ENCODE measurements at regions not wholly inside any gene's neighbourhood (a gene's known extent, or its start where the extent isn't known, plus 50 kb on each side); places are given as distances from the start of the nearest gene placed in this dataset.
"Not testable (repeated sequence)": the region's sequence is repeated elsewhere in the genome, so short reads cannot be mapped to it uniquely, and the experiment has no call there.

DNA sequence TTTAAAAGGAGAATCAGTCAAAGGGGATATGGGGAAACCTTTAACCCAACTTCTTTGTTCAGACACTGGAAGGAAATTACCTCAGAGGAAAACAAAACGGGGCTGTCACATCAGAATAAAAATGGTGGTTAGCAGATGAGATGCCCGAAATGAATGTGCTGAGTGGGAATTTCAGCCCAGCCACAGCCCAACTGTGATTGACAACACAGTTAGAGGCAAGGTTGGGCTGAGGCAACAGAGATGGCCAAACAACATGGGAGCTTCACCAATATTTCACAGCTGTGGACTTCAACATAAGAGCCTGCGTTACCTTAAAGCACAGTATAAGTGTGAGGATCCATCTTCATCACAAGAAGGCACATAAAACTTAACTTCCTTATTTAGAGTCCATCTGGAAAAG is 133.5 kb upstream of the PTPRZ1 start:
- Histone ChIP-seq H3K27me3 (ENCODE audit: insufficient read depth, poor library complexity, severe bottlenecking) (no peaks in the 10 kb centered on the region), H3K4me3 (replicated peaks; ENCODE audit: insufficient read depth, low read length) (no peak overlapping the region), H3K27ac (replicated peaks) (no peak overlapping the region)
- DNase-seq (ENCODE audit: low read depth in 1 of 2, low spot score in 1 of 2), result no peak
- no peak for TF ChIP-seq SPI1 (IDR thresholded peaks at IDR 0.05; ENCODE audit: borderline replicate concordance, low read depth)
- TF ChIP-seq, protein P1, sequence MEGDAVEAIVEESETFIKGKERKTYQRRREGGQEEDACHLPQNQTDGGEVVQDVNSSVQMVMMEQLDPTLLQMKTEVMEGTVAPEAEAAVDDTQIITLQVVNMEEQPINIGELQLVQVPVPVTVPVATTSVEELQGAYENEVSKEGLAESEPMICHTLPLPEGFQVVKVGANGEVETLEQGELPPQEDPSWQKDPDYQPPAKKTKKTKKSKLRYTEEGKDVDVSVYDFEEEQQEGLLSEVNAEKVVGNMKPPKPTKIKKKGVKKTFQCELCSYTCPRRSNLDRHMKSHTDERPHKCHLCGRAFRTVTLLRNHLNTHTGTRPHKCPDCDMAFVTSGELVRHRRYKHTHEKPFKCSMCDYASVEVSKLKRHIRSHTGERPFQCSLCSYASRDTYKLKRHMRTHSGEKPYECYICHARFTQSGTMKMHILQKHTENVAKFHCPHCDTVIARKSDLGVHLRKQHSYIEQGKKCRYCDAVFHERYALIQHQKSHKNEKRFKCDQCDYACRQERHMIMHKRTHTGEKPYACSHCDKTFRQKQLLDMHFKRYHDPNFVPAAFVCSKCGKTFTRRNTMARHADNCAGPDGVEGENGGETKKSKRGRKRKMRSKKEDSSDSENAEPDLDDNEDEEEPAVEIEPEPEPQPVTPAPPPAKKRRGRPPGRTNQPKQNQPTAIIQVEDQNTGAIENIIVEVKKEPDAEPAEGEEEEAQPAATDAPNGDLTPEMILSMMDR (IDR thresholded peaks at IDR 0.05; ENCODE audit: insufficient read depth, low read length), result no peak
- TF ChIP-seq, protein P2, sequence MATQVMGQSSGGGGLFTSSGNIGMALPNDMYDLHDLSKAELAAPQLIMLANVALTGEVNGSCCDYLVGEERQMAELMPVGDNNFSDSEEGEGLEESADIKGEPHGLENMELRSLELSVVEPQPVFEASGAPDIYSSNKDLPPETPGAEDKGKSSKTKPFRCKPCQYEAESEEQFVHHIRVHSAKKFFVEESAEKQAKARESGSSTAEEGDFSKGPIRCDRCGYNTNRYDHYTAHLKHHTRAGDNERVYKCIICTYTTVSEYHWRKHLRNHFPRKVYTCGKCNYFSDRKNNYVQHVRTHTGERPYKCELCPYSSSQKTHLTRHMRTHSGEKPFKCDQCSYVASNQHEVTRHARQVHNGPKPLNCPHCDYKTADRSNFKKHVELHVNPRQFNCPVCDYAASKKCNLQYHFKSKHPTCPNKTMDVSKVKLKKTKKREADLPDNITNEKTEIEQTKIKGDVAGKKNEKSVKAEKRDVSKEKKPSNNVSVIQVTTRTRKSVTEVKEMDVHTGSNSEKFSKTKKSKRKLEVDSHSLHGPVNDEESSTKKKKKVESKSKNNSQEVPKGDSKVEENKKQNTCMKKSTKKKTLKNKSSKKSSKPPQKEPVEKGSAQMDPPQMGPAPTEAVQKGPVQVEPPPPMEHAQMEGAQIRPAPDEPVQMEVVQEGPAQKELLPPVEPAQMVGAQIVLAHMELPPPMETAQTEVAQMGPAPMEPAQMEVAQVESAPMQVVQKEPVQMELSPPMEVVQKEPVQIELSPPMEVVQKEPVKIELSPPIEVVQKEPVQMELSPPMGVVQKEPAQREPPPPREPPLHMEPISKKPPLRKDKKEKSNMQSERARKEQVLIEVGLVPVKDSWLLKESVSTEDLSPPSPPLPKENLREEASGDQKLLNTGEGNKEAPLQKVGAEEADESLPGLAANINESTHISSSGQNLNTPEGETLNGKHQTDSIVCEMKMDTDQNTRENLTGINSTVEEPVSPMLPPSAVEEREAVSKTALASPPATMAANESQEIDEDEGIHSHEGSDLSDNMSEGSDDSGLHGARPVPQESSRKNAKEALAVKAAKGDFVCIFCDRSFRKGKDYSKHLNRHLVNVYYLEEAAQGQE (IDR thresholded peaks at IDR 0.05; ENCODE audit: insufficient replicate concordance, low read depth), result no peak
- no peak for TF ChIP-seq GABPA (IDR thresholded peaks at IDR 0.05; ENCODE audit: low read depth)
- TF ChIP-seq POLR2AphosphoS5 (IDR thresholded peaks at IDR 0.05; ENCODE audit: low read depth), result no peak

DNA sequence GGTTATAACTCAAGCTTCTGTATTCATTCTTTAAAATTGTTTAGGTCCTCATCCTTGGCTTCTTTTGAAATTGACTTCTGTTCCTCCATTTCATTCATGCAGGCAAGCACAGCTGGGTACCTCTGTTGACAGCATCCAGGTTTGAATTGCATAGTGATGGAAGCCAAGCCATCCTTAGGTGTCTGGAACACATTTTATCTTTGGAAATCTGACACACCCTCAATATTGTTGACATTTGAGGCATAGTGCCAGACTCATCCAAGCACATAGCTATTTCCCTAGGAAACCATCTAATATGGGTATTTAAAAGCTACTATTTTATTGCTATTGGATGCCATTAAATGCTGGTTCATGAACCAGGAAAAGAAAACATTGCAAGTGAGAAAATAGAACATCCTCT is 142.1 kb upstream of the PTPRZ1 start:
- Histone ChIP-seq H3K27me3 (ENCODE audit: insufficient read depth, poor library complexity, severe bottlenecking) (no peaks in the 10 kb centered on the region), H3K4me3 (replicated peaks; ENCODE audit: insufficient read depth, low read length) (no peak overlapping the region), H3K27ac (replicated peaks) (no peak overlapping the region)
- TF ChIP-seq, protein P2 (IDR thresholded peaks at IDR 0.05; ENCODE audit: insufficient replicate concordance, low read depth), result no peak
- TF ChIP-seq, protein P1 (IDR thresholded peaks at IDR 0.05; ENCODE audit: insufficient read depth, low read length), result no peak
- no peak for TF ChIP-seq GABPA (IDR thresholded peaks at IDR 0.05; ENCODE audit: low read depth)
- no peak for TF ChIP-seq POLR2AphosphoS5 (IDR thresholded peaks at IDR 0.05; ENCODE audit: low read depth)
- TF ChIP-seq SPI1 (IDR thresholded peaks at IDR 0.05; ENCODE audit: borderline replicate concordance, low read depth), result no peak
- DNase-seq (ENCODE audit: low read depth in 1 of 2, low spot score in 1 of 2), result no peak

DNA sequence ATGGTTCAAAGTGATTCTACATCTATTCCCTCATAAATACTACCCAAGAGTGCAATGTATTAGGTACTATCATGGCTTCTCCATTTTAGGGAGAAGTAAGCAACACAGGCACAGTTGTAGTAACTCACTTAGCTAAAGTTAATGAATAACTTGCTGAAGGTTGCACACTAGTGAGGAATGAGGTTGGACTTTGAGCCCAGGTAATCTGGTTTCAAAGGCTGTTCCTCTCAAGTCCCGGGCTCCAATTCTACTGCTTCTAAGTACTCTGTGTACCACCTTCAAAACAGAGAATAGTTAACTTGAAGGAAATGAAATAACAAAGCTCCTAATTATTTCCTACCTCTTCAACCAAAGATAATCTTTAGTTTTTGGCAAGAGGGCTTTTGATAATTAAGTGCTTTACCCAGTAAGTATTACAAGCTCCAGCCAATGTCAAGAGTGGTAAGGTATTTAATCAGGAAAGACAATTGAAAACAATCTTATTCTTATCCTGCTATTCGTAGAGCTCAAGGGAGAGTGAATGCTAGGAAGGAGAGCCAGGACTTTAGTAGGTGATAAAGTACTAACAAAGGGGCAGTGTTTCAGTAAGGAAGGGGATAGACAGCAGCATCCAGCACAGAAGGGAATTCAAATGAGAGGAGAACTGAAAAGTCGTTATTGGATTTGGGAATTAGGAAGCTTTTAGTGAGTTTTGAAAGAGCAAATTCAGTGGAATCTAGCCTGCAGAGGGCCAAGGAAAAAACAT is 158.2 kb upstream of the PTPRZ1 start:
- Histone ChIP-seq H3K27ac (replicated peaks) (no peak overlapping the region), H3K4me3 (replicated peaks; ENCODE audit: insufficient read depth, low read length) (no peak overlapping the region), H3K27me3 (ENCODE audit: insufficient read depth, poor library complexity, severe bottlenecking) (no peaks in the 10 kb centered on the region)
- TF ChIP-seq GABPA (IDR thresholded peaks at IDR 0.05; ENCODE audit: low read depth) (no peak), POLR2AphosphoS5 (IDR thresholded peaks at IDR 0.05; ENCODE audit: low read depth) (no peak), SPI1 (IDR thresholded peaks at IDR 0.05; ENCODE audit: borderline replicate concordance, low read depth) (no peak)
- TF ChIP-seq, protein P2 (IDR thresholded peaks at IDR 0.05; ENCODE audit: insufficient replicate concordance, low read depth), result no peak
- TF ChIP-seq, protein P1 (IDR thresholded peaks at IDR 0.05; ENCODE audit: insufficient read depth, low read length), result no peak
- no peak for DNase-seq (ENCODE audit: low read depth in 1 of 2, low spot score in 1 of 2)

DNA sequence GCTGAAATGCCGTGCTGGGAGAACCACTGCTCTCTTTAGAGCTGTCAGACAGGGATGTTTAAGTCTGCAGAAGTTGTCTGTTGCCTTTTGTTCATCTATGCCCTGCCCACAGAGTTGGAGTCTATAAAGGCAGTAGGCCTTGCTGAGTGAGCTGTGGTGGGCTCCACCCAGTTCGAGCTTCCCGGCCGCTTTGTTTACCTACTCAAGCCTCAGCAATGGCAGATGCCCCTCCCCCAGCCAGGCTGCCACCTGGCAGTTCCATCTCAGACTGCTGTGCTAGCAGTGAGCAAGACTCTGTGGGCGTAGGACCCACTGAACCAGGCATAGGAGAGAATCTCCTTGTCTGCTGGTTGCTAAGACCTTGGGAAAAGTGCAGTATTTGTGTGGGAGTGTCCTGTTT is 160.0 kb upstream of the PTPRZ1 start:
- H3K4me3 ChIP-seq (replicated peaks; ENCODE audit: insufficient read depth, low read length); H3K27ac ChIP-seq (replicated peaks); H3K27me3 ChIP-seq (ENCODE audit: insufficient read depth, poor library complexity, severe bottlenecking); DNase-seq (ENCODE audit: low read depth in 1 of 2, low spot score in 1 of 2): not testable (repeated sequence)
